ENCODE measurements at regions not wholly inside any gene's neighbourhood (a gene's known extent, or its start where the extent isn't known, plus 50 kb on each side); places are given as distances from the start of the nearest gene placed in this dataset.

DNA sequence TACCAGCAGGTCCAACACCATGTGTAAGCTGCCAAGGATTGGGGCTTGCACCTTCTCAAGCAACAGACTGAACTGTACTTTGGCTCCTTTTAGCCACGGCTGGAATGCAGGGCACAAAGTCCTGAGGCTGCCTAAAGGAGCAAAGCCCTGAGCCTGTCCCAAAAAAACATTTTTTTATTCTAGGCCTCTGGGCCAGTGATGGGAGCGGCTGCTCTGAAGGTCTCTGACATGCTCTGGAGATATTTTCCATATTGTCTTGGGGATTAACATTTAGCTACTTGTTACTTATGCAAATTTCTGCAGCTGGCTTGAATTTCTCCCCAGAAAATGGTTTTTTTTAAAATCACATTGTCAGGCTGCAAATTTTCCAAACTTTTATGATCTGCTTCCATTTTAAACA, 885.3 kb downstream of the GLUD2 start:
- DNase-seq (ENCODE audit: low read depth, low spot score), result no peak
- H3K4me3 ChIP-seq (ENCODE audit: low read depth, low read length), result no peak overlapping the region
- in situ Hi-C loops (cut with HindIII; ENCODE audit: low sequenced_read_pairs), result no loop called here
- TF ChIP-seq, protein P1, sequence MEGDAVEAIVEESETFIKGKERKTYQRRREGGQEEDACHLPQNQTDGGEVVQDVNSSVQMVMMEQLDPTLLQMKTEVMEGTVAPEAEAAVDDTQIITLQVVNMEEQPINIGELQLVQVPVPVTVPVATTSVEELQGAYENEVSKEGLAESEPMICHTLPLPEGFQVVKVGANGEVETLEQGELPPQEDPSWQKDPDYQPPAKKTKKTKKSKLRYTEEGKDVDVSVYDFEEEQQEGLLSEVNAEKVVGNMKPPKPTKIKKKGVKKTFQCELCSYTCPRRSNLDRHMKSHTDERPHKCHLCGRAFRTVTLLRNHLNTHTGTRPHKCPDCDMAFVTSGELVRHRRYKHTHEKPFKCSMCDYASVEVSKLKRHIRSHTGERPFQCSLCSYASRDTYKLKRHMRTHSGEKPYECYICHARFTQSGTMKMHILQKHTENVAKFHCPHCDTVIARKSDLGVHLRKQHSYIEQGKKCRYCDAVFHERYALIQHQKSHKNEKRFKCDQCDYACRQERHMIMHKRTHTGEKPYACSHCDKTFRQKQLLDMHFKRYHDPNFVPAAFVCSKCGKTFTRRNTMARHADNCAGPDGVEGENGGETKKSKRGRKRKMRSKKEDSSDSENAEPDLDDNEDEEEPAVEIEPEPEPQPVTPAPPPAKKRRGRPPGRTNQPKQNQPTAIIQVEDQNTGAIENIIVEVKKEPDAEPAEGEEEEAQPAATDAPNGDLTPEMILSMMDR (IDR thresholded peaks at IDR 0.05; ENCODE audit: low read depth, low read length), result no peak

DNA sequence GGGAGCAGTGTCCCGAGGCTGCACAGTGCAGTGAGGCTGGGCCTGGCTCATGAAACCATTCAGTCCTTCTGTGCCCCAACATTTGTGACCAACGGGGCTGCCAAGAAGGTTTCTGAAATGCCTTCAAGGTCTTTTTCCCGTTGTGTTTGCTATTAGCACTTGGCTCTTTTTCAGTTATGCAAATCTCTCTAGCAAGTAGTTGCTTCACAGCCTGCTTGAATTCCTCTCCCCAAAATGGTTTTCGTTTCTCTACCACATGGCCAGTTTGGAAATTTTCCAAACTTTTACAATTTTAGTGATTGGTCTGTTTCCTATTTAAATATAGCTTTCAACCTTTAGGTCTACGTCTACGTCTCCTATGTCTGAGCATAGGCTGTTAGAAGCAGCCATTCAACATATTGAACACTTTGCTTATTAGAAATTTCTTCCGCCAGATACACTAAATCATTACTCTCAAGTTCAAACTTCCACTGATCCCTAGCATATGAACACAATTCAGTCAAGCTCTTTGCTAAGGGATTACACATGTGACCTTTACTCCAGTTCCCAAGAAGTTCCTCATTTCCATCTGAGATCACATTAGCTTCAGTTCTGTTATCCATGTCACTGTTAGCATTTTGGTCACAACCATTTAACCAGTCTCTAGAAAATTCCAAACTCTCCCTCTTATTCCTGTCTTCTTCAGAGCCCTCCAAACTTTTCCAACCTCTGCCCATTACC, 901.8 kb downstream of the GLUD2 start:
- TF ChIP-seq, protein P1 (IDR thresholded peaks at IDR 0.05; ENCODE audit: low read depth, low read length), result no peak
- no peak for DNase-seq (ENCODE audit: low read depth, low spot score)
- in situ Hi-C loops (cut with HindIII; ENCODE audit: low sequenced_read_pairs), result no loop called here

DNA sequence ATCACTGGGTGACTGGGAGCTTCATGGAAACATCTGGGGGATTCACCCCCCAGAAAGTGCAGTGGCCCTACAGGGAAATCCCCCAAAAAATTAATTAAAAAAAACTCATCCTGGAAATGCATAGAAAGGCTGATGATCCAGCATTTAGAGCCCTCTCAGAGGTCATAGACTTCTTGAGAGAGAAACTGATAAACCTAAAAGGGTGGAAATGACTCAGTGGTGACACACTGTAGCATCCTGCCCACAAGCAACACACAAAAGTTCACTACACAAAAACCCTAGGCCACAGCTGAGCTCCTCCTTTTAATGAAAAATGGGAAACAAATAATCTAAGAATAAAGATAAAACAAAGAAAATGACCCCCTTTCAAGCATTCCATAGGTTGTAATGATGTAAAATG, 911.5 kb downstream of the GLUD2 start:
- peak; percentile 4 for DNase-seq (ENCODE audit: low read depth, low spot score)
- TF ChIP-seq, protein P1 (IDR thresholded peaks at IDR 0.05; ENCODE audit: low read depth, low read length), result no peak
- no peak overlapping the region for H3K4me3 ChIP-seq (ENCODE audit: low read depth, low read length)
- in situ Hi-C loops (cut with HindIII; ENCODE audit: low sequenced_read_pairs), result no loop called here

More for the DNA sequence above, 901.8 kb downstream of the GLUD2 start:
- H3K4me3 ChIP-seq (ENCODE audit: low read depth, low read length), result no peak overlapping the region

DNA sequence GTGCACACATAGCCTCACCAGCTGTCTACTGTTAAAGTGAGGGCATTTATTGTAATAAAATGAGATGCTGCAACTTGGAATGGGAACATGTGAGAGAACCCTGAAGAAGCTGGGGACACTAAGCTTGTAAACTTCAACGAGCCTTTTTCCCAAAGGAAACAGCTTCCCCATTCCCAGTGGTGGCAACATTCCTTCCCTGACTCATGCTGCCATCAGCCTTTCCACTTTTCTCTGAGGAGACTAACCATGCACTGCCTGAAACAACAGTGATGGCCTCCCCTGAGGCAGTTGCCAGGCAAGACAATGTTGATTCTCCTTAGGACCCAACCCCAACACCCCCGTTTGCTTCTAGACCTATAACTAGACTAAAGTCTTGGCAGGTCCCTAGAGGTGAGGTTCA, 928.3 kb downstream of the GLUD2 start:
- in situ Hi-C loops (cut with HindIII; ENCODE audit: low sequenced_read_pairs), result no loop called here
- DNase-seq (ENCODE audit: low read depth, low spot score), result no peak
- H3K4me3 ChIP-seq (ENCODE audit: low read depth, low read length), result no peak overlapping the region
- TF ChIP-seq, protein P1 (IDR thresholded peaks at IDR 0.05; ENCODE audit: low read depth, low read length), result no peak

DNA sequence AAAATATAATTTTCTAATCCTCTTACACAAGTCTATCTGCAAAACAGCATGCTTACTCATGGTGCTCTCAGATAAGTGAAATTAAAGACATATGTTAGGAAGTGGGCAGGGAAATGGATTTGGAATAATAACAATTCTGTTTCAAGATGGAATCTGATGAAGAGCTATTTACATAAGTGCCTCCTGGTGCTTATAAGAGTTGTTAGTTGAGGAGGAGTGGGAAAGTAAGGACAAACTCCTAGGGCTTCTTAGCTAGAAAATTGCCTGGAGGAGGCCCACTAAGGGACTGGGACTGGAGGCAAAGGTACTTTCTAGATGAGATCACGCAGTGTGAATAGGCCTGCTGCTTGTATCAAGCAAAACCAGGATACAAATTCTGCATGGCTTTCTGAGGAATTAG, 939.8 kb downstream of the GLUD2 start:
- DNase-seq (ENCODE audit: low read depth, low spot score), result peak; percentile 30
- in situ Hi-C loops (cut with HindIII; ENCODE audit: low sequenced_read_pairs), result no loop called here
- TF ChIP-seq, protein P1 (IDR thresholded peaks at IDR 0.05; ENCODE audit: low read depth, low read length), result no peak
- H3K4me3 ChIP-seq (ENCODE audit: low read depth, low read length), result no peak overlapping the region

DNA sequence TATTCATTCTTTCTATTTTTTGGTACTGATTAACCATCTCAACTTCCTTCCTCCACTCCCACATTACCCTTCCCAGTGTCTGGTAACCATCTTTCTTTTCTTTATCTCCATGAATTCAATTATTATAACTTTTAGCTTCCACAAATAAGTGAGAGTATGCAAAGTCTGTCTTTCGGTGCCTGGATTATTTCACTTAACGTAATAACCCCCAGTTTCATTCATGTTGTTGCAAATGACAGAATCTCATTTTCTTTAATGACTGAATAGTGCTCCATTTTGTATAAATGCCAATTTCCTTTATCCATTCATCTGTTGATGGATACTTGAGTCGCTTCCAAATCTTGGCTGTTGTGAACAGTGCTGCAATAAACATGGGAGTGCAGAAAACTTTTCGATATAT, 940.4 kb downstream of the GLUD2 start:
- no peak for DNase-seq (ENCODE audit: low read depth, low spot score)
- in situ Hi-C loops (cut with HindIII; ENCODE audit: low sequenced_read_pairs), result no loop called here
- TF ChIP-seq, protein P1 (IDR thresholded peaks at IDR 0.05; ENCODE audit: low read depth, low read length), result no peak
- H3K4me3 ChIP-seq (ENCODE audit: low read depth, low read length), result no peak overlapping the region
